GM18505 (cell line): ENCODE measurements at regions not wholly inside any gene's neighbourhood (a gene's known extent, or its start where the extent isn't known, plus 50 kb on each side); places are given as distances from the start of the nearest gene placed in this dataset.
"Not testable (repeated sequence)": the region's sequence is repeated elsewhere in the genome, so short reads cannot be mapped to it uniquely, and the experiment has no call there.

ENCODE experiments used
- ATAC-seq: cut with Tn5 transposase; IDR thresholded peaks from one replicate; pipeline ENCODE4 v1.9.1; 2021; ENCODE audit not compliant: unreplicated experiment
- POLR2A ChIP-seq: IDR thresholded peaks from 4 replicates; pipeline ENCODE4 v1.6.1; 2011; ENCODE audit warnings: borderline replicate concordance; ENCODE audit not compliant: insufficient read depth, insufficient read length; ENCODE audit errors: extremely low read depth

GRCh38 chr2:53216805-53217204 is 550.8 kb upstream of the CHAC2 start:
- ATAC-seq, result no peak
- no peak for TF ChIP-seq POLR2A

- no peak for ATAC-seq
- TF ChIP-seq POLR2A, result no peak
Observed at GRCh38 chr2:53212576-53212975, 555.0 kb upstream of the CHAC2 start.

DNA sequence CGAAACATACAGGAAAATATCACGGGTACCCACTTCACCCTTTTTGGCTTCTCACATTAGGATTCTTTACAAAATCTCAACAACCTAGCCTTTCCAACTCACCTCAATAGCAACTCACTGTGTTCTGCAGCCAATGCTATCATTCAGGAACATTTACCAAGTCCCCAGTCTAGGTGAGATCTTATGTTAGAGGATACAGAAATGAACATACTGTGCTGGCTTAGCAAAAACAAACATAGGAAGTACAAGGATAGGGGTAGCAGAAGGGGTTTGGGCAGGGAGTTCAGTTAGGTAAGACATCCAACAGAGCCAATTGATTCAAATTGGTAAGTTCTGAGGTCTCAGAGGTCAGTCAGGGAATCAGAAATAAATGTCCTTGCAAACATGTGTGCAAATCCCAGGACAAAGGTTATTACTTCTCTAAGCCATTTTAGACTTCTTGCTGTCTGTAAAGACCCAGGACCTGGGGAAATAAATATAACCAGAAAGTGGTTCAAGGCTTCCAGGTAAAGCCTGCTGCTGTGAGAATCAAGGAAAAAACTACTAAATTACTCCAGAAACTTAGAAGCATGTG is 556.3 kb upstream of the CHAC2 start:
- ATAC-seq, result no peak
- no peak for TF ChIP-seq POLR2A

- no peak for ATAC-seq
Observed at GRCh38 chr2:53210538-53210937, 557.1 kb upstream of the CHAC2 start.

DNA sequence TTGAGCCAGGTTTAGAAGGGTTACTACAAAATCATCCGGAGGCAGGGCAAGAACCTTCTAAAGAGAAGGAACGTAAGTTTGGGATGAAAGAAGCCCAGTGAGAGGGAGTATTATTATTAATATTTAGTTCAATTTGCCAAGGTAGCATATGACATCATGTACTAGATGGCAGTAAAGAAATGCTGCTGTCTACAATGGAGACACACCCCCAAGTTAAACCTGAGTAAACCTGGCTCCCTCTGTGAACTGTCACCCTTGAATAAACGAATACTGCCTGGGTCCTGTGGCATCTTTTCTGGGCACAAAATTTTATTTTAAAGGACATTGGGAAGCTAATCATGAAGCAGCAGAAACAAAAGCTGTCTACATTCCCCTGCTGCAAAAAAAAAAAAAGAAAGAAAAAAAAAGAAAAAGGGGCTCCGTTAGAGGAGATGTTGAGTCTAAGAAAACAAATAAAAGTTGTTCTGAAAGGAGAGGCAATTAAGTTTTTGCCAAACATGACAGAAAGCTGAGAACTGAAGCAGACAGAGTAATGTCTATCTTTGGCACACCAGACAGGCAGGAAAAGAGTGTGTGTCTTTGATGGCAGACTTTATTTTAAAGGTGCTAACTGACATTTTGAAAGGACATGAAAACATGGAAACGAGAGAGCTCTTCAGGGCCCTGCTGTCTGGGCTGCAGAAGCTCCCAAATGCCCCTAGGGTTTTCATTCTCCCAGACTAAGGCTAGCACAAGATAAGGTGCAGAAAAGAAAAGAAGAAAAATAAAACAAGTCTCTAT is 557.7 kb upstream of the CHAC2 start:
- no peak for TF ChIP-seq POLR2A
- ATAC-seq, result no peak

More at GRCh38 chr2:53210538-53210937, 557.1 kb upstream of the CHAC2 start:
- no peak for TF ChIP-seq POLR2A

DNA sequence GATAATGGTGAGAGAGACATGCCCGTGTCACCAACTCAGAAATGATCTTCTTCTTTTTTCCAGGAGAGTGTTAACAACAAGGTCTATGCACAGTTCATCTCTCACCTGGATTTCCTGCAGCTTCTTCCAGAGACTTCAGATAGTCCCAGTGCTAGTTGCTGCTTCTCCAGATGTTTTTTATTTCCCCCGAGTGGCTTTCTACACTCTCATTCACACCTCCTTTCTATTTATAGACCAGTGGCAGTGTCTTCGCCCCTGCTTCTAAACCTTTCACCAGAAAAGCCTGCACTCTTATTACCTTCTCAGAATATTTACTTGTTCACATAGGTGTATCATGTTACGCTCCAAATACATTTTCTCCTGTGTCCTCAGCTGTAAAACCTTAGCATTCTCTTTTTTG is 558.8 kb upstream of the CHAC2 start:
- no peak for TF ChIP-seq POLR2A
- no peak for ATAC-seq

- ATAC-seq, result not testable (repeated sequence)
Observed at GRCh38 chr2:53206226-53206625, 561.4 kb upstream of the CHAC2 start.

DNA sequence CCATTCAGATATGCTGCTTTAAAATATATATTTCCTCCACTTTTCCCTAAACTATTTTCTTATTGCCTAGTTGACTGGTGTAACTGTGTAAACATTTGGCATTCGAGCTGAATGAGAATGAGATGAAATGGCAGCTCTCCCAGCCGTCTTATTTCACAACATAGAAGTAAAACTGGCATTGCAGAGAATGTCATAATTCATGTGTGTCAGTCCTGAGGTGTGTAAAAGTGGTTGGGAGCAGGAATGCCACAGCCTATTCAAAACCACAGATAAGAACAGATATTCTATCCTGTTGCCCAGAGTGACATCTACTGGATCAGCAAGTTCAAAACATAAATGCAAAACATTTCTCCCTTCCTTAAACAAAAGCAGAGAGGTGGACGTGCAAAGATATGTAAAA is 565.5 kb upstream of the CHAC2 start:
- TF ChIP-seq POLR2A, result no peak
- ATAC-seq, result no peak

- TF ChIP-seq POLR2A, result no peak
- no peak for ATAC-seq
Observed at GRCh38 chr2:53200072-53200471, 567.5 kb upstream of the CHAC2 start.

- TF ChIP-seq POLR2A, result no peak
Observed at GRCh38 chr2:53188851-53189510, 578.6 kb upstream of the CHAC2 start.

DNA sequence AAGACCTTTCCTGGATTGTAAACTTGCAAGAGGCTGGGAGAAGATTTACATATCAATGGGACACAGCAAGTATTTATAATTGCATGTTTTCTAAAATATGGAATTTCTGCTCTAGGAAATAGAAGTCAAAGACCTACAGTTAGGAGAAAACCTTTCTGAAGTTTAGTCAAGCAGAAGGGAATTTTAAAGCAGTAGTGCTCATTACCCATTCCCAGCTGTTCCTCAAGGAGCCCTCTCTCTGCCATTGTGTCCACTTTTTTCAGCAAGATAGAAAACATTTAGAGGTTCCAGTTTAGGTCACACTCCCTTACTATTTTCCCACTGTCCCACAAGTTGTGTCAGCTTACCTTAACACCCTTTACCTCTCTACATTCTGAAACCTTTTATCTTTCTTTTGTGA is 584.0 kb upstream of the CHAC2 start:
- ATAC-seq, result no peak
- no peak for TF ChIP-seq POLR2A

More at GRCh38 chr2:53188851-53189510, 578.6 kb upstream of the CHAC2 start:
- no peak for ATAC-seq

DNA sequence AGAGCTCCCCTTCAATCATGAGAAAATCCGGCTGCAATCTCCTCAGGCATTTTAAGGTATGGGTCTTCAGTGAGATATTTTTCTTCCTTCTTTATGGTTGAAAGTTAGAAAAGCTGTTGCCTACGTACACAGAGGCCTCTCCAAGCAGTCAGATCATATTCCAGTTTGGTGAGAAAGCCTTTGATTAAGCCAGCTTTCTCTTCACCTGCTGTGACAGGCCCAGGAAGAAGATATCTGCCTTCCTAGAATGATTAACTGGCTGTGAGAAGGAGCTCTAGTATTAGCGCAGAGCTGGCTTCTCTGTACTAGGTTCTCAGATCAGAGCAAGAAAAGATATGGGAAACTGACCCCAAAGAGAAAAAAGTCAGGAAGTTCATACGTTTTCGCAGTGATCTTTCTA is 585.0 kb upstream of the CHAC2 start:
- no peak for ATAC-seq
- no peak for TF ChIP-seq POLR2A

GRCh38 chr2:53181759-53182158 is 585.8 kb upstream of the CHAC2 start:
- no peak for TF ChIP-seq POLR2A
- no peak for ATAC-seq

DNA sequence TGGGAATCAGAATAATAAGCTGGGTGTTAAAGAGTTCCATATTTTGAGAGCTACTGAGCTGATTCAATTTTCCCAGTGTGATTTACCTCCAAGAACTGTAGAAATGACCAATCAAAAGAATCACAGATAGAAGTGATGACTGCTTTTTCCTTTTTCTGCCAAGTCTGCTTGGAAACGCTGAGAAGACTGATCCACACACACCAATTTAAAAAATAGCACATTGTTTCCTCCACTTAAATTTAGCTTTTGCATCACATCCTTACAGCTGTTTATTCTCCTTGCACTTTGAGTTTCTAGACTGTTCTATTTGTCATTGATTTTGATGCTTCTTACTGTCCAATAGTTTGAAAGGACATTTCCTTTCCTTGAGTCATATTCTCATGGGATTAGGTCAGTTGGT is 590.3 kb upstream of the CHAC2 start:
- TF ChIP-seq POLR2A, result no peak
- no peak for ATAC-seq

GRCh38 chr2:53174539-53174938 is 593.1 kb upstream of the CHAC2 start:
- no peak for TF ChIP-seq POLR2A
- ATAC-seq, result no peak
